Ammon's horn (tissue), 1 donor: ENCODE measurements at regions not wholly inside any gene's neighbourhood (a gene's known extent, or its start where the extent isn't known, plus 50 kb on each side); places are given as distances from the start of the nearest gene placed in this dataset.
"Not testable (repeated sequence)": the region's sequence is repeated elsewhere in the genome, so short reads cannot be mapped to it uniquely, and the experiment has no call there.

ENCODE experiments used
- DNase-seq: peaks from one replicate; pipeline ENCODE4 v3.0.0-alpha.2; 2016; ENCODE audit warnings: low spot score

DNA sequence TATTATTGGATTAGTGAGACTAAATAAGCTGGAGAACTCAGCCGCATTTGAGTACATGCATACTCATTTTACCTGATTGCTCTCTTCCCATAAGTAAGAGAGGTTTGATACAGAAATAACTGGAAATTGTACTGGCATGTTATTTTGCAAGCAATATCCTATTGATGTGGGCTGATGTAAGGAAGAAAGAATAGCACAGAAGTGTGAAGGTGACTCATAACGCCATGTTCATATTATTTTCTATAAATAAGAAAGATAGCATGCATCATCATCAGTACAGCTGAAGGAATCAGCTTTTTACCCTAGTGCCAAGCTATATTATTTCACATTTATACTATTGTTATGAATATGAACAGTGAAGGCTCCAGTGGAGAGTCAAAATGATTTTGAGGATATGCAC lies 138.3 kb upstream of the FAM47A start:
- DNase-seq, result peak; percentile 2

GRCh38 chrX:34238896-34239295 lies 106.8 kb upstream of the FAM47A start:
- no peak for DNase-seq

- DNase-seq, result not testable (repeated sequence)
Measured at GRCh38 chrX:34230156-34230555, 98.0 kb upstream of the FAM47A start.

GRCh38 chrX:34227804-34228203 lies 95.7 kb upstream of the FAM47A start:
- no peak for DNase-seq

DNA sequence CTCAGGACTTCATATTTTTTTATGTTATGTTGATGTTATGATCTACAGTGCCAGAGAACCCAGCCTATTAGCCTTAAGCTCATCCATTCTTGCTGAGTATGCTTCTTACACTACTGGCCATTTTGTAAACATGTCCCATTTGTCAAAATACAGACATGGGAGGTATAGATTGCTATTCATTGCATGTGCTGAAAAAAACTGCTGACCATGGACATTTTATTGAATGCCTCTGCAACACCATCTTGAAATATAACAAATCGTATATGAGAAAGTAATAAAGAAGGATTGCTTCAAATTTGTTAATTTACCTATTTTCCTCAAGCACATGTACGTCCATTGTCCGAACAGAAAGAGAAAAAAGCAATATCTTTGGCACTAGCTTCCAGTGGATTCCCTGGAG lies 91.5 kb upstream of the FAM47A start:
- DNase-seq, result no peak

DNA sequence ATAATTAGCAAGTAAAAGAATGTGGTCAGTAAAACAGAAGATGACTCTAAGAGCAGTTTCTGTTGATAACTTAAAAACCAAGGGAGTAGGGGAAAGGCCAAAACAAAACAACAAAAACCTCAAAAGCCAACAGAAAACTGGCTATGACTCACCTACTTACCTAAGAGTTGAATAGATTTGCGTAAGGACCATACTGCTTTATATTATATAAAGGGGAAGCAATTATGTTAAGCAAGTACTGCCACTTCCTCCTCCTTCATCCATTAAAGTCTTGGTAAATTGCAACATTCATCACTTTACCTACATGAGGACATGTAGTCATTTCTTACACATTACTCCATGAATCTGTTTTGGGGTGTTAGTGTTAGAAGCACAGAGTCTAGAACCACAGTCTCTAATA lies 85.9 kb upstream of the FAM47A start:
- DNase-seq, result no peak

DNA sequence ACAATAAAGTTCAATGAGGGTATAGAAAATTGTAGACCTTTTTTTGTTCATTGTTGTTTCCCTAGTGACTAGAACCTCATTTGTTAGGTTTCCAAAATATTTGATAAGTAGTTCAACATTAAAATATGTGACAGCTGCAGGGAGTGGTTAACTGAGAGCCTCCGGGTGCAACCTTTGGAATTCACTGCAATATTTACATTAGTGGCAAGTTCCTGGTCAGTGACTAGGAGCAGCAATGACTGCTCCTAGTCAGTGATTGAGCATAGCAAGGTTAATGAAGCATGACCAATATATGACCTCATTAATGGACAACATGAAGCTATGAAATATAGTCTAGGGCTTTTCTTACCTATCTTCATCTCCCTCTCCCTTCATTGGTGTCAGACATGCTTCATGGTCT lies 65.8 kb upstream of the FAM47A start:
- DNase-seq, result no peak
